ENCODE measurements at regions not wholly inside any gene's neighbourhood (a gene's known extent, or its start where the extent isn't known, plus 50 kb on each side); places are given as distances from the start of the nearest gene placed in this dataset.

DNA sequence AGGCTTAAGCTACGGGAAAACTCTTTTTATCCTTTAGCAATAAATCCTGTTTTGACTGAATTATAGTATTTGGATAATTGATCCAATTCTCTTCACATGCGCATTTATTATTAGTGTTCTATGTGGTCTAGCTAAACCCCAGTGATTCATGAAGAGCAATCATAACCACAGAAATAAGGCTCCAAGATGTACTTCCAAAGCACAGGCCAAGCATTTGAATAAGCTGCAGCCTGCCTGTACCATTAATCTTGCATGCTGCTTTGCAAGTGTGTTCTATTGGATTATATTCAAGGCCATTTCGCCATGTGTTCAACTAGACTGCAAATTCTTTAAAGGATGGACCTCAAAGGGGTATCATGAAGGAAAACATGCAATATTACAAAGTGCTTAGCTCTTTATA, 385.2 kb upstream of the FAT1 start:
- no peak overlapping the region for H3K4me3 ChIP-seq (replicated peaks; ENCODE audit: low read depth, low read length)
- DNase-seq (ENCODE audit: extremely low read depth, insufficient read length) = no peak
- TF ChIP-seq CTCF (IDR thresholded peaks at IDR 0.05; ENCODE audit: insufficient read depth, low read length, poor library complexity, severe bottlenecking) = no peak
- H3K27me3 ChIP-seq (replicated peaks; ENCODE audit: control insufficient read depth, insufficient read depth, low read length) = no peaks in the 10 kb centered on the region
- H3K36me3 ChIP-seq (ENCODE audit: control insufficient read depth, insufficient read depth, low read length) = no peaks in the 10 kb centered on the region

DNA sequence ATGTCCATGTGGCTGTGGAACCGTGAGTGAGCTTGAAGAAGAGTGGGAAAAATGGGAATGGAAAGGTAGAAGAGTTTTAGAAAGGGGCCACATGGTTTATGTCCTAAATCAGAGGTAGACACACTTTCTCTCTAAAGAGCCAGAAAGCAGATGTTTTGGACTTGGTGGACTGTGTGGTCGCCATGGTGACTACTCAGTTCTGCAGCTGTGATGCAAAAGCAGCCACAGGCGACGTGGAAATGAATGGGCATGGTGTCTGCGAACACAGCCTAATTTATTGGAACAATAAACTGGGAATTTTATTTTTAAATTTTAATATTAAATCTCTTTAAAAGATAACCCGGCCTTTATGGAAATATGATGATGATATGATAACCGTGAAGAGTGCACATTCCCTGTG, 386.0 kb upstream of the FAT1 start:
- no peak for TF ChIP-seq CTCF (IDR thresholded peaks at IDR 0.05; ENCODE audit: insufficient read depth, low read length, poor library complexity, severe bottlenecking)
- H3K36me3 ChIP-seq (ENCODE audit: control insufficient read depth, insufficient read depth, low read length) = no peaks in the 10 kb centered on the region
- no peaks in the 10 kb centered on the region for H3K27me3 ChIP-seq (replicated peaks; ENCODE audit: control insufficient read depth, insufficient read depth, low read length)
- no peak for DNase-seq (ENCODE audit: extremely low read depth, insufficient read length)
- H3K4me3 ChIP-seq (replicated peaks; ENCODE audit: low read depth, low read length) = no peak overlapping the region

GRCh38 chr4:187118166-187118565, 394.5 kb upstream of the FAT1 start:
- H3K27me3 ChIP-seq (replicated peaks; ENCODE audit: control insufficient read depth, insufficient read depth, low read length) = no peaks in the 10 kb centered on the region
- DNase-seq (ENCODE audit: extremely low read depth, insufficient read length) = no peak
- H3K4me3 ChIP-seq (replicated peaks; ENCODE audit: low read depth, low read length) = no peak overlapping the region
- TF ChIP-seq CTCF (IDR thresholded peaks at IDR 0.05; ENCODE audit: insufficient read depth, low read length, poor library complexity, severe bottlenecking) = no peak
- H3K36me3 ChIP-seq (ENCODE audit: control insufficient read depth, insufficient read depth, low read length) = no peaks in the 10 kb centered on the region

- H3K27me3 ChIP-seq (replicated peaks; ENCODE audit: control insufficient read depth, insufficient read depth, low read length) = no peaks in the 10 kb centered on the region
- no peaks in the 10 kb centered on the region for H3K36me3 ChIP-seq (ENCODE audit: control insufficient read depth, insufficient read depth, low read length)
- DNase-seq (ENCODE audit: extremely low read depth, insufficient read length) = no peak
- TF ChIP-seq CTCF (IDR thresholded peaks at IDR 0.05; ENCODE audit: insufficient read depth, low read length, poor library complexity, severe bottlenecking) = no peak
- H3K4me3 ChIP-seq (replicated peaks; ENCODE audit: low read depth, low read length) = no peak overlapping the region
Observed at GRCh38 chr4:187118602-187119120, 395.0 kb upstream of the FAT1 start.

GRCh38 chr4:187124331-187124730, 400.7 kb upstream of the FAT1 start:
- DNase-seq (ENCODE audit: extremely low read depth, insufficient read length) = no peak
- Histone ChIP-seq H3K27me3 (replicated peaks; ENCODE audit: control insufficient read depth, insufficient read depth, low read length) (no peaks in the 10 kb centered on the region), H3K36me3 (ENCODE audit: control insufficient read depth, insufficient read depth, low read length) (no peaks in the 10 kb centered on the region), H3K4me3 (replicated peaks; ENCODE audit: low read depth, low read length) (no peak overlapping the region)
- no peak for TF ChIP-seq CTCF (IDR thresholded peaks at IDR 0.05; ENCODE audit: insufficient read depth, low read length, poor library complexity, severe bottlenecking)

GRCh38 chr4:187125062-187125461, 401.4 kb upstream of the FAT1 start:
- Histone ChIP-seq H3K36me3 (ENCODE audit: control insufficient read depth, insufficient read depth, low read length) (no peaks in the 10 kb centered on the region), H3K4me3 (replicated peaks; ENCODE audit: low read depth, low read length) (no peak overlapping the region), H3K27me3 (replicated peaks; ENCODE audit: control insufficient read depth, insufficient read depth, low read length) (no peaks in the 10 kb centered on the region)
- TF ChIP-seq CTCF (IDR thresholded peaks at IDR 0.05; ENCODE audit: insufficient read depth, low read length, poor library complexity, severe bottlenecking) = no peak
- no peak for DNase-seq (ENCODE audit: extremely low read depth, insufficient read length)

All from GM06990 (cell line).